PC-9 (cell line): ENCODE measurements at regions not wholly inside any gene's neighbourhood (a gene's known extent, or its start where the extent isn't known, plus 50 kb on each side); places are given as distances from the start of the nearest gene placed in this dataset.

Experiments
- CTCF ChIP-seq: fragments of 200-600 bp; sonication (generic); conservative IDR thresholded peaks from 2 replicates; pipeline ENCODE4 v1.6.1; 2017; ENCODE audit warnings: mixed run types, antibody characterized with exemption, mild to moderate bottlenecking, moderate library complexity
- EZH2 ChIP-seq: fragments of 200-600 bp; sonication (generic); IDR thresholded peaks from 2 replicates; pipeline ENCODE4 v1.8.0; 2017; ENCODE audit warnings: antibody characterized with exemption, low read depth

DNA sequence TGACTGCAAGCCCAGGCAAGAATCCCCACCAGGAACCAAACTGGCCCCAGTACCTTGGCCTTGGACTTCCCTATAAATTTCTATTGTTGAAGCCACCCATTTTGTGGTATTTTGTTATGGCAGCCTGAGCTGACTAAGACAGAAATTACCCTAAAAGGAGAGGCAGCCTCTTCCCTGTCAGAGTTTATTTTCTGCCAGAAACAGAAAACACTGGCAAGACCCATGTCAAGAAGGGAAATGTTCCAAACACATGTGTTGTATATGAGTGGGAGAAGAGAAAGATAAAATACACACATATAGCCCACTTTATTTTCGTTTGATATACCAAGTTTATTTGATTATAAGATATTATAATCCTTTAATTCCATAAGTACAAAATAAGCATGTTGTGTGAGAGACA lies 225.1 kb upstream of the FSHR start:
- TF ChIP-seq CTCF (no peak), EZH2 (no peak)
